Suppressor macrophage (primary cell): ENCODE measurements at regions not wholly inside any gene's neighbourhood (a gene's known extent, or its start where the extent isn't known, plus 50 kb on each side); places are given as distances from the start of the nearest gene placed in this dataset.

Source experiments
- DNase-seq, 4 experiments: peaks; one replicate each; pipeline ENCODE4 v3.0.0-alpha.2; 2020 to 2022

DNA sequence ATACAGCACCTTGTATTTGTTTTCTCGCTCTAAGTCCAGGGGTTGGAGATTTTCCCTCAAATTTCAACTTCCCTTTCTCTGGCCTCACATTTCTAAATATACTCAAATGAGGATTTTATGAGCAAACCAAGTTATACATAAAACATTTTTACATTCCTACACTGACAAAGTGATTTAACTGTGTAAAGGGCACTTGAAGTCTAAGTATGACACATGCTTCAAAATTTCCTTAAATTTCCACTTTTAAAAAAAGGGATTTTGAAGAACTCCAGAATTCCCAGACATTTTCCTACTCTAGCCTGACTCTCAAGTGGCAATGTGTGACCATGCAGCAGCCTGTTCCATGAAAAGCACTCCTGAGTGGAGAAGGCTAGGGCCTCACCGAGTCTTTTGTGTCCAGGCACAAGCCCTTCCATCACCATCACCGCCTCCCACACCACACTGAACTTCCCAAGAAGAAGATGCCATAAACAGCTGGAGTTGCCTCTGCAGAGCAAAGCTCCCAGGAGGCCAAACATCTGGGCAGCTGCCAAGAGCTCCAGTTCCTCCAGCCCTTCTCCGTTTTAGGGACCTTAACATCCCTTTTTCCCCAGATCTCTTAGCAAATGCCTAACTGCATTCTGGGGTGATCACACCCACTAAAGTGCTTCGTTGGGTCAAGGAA, 68.9 kb downstream of the NCR2 start:
- DNase-seq, result peak in 1 of 4 experiments; percentile 9

DNA sequence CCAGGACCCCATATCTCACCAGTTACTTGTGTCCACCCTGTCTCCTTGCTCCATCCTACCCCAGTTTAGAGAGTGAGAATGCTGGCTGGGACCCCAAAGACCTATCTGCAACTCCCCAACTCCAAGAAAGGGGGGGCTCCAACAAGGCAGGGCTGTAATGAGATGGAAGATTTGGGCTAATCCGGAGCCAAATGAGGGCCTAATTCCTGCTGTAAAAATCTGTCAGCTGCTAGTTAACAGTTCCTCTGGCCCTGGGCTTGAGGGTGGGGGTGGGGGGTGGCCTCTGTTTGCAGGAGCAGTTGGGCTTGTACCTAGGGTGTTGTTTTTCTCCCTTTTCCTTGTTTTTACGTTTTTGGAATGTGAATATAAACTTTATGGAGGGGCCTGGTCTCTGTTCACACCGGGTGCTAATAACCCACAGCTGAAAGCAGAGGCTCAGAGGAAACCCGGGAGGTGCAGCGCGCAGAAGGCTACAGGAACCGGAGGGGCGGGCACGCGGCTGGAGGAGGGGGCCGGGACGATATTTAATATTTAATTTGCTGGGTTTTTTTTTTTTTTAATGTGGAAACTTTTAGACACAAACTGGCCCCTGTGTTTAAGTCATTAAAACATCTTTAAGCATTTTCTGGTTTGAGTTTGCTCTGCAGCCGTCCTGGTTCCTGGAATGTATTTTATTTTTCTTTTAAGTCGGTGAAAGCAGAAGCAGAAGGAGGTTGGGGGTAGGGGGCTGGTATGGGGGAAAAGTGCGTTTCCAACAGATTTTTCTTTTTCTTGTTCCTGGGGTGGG, 70.7 kb downstream of the NCR2 start:
- no peak for DNase-seq

DNA sequence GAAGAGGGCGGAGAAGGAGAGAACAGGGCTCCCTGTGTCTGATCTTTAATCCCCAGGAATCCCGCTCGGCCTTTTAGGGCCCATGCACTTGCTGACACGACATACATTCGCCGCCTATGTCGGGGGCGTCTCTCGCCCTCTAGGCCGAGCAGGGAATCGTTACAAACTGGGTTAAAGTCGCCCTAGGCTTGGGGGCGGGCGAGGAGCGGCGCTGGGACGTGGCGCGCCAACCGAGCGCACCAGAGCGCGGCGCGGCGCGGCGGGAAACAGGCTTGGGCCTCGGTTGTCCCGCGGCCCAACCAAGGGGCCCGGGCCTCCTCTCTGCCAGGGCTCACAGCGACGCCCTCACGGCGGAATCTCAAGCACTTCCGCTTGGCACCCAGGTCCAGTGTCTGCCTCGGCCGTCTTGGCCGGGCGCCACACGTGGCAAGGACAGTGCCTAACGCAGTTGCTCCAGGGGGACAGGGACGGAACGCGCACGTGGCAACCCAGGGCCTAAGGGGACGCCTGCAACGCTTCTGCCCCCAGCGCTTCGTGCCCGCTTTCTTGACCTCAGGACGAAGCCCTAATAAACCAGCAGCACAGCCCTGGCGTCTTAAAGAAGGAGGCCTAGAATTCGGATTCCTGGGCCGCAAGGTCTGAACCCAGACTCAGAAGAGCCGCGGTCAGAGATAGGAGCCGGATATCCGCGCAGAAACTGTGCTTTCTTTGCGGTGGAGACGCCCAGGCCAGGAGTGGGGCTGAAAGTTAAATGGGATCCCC, 71.5 kb downstream of the NCR2 start:
- no peak for DNase-seq

- no peak for DNase-seq
These were observed 73.2 kb downstream of the NCR2 start for GRCh38 chr6:41408576-41408975.

GRCh38 chr6:41408982-41409381, 73.6 kb downstream of the NCR2 start:
- no peak for DNase-seq

DNA sequence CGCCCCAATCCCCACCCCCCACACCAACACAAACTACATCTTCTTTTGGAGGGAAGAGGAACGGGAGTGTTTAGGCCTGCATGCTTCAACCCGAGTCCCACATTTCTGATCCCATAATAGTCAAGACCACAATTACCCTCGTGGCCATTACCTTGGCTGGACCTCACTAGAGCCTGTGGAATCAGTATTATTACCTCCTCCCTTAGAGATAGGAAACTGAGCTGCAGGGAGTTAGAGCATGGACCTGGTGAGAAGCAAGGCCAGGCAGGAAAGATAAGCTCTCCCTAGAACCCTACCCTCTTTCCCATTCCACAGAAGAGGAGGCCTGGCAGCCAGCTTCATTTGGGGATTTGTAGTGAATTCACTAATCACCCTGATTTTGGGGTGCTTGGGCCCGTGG, 74.1 kb downstream of the NCR2 start:
- DNase-seq, result no peak

DNA sequence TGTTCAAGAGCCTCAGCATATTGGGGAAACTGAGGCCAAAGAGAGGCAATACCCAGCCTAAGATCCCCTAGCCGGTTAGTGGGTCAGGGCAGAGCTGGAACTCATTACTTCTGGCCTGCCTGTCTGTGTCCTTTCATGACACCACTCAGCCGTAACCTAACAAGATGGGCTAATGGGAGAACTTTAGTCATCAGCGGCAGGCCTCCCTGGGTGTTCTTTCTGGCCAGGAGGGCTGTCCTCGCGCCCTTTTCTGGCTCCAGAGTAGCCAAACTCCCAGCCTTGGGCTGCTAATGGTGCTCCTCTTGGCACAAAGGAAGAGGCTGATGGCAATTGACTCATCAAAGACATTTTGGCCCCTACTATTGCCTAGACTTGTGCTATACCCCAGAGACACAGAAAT, 76.6 kb downstream of the NCR2 start:
- no peak for DNase-seq

- DNase-seq, result no peak
These were observed 77.8 kb downstream of the NCR2 start for GRCh38 chr6:41413250-41413649.

GRCh38 chr6:41416501-41416837, 81.1 kb downstream of the NCR2 start:
- DNase-seq, result no peak

GRCh38 chr6:41418741-41419140, 83.3 kb downstream of the NCR2 start:
- DNase-seq, result no peak

DNA sequence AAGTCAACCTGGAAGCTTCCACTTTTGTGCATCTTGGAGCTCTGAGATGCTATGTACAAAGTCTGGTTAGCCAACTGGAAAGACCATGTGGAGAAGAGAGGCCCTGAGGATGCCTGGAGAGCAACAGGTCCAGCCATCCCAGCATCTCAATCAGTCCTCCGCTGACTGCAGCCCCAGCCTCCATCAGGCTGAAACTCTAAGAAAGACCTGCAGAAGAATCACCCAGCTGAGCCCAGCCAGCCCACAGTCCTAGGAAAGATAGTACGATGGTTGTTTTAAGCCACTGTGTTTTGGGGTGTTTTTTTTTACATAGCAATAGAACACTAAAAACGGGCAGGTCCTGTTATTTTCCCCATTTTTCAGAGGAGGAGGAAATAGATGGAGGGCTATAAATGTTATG, 84.0 kb downstream of the NCR2 start:
- DNase-seq, result no peak

DNA sequence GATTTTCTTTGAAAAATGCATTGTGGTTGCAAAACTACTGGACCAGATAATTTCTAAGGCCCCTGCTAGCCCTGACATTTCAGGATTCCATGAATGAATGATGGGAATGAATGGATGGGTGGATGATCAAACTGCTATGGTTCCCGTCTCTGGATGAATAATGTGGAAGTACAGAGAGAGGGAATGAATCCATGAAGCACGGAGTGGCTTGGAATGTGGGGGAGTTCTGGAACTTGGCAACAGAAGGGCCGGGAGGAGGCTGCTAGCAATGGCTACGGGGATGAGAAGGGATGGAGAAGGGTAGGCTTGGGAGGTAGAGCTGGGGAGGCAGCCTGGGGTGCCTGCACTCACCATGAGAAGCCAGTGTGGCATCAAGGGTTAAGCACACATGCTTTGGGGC, 84.8 kb downstream of the NCR2 start:
- no peak for DNase-seq

GRCh38 chr6:41422161-41422560, 86.8 kb downstream of the NCR2 start:
- DNase-seq, result no peak

GRCh38 chr6:41423002-41423401, 87.6 kb downstream of the NCR2 start:
- DNase-seq, result no peak

DNA sequence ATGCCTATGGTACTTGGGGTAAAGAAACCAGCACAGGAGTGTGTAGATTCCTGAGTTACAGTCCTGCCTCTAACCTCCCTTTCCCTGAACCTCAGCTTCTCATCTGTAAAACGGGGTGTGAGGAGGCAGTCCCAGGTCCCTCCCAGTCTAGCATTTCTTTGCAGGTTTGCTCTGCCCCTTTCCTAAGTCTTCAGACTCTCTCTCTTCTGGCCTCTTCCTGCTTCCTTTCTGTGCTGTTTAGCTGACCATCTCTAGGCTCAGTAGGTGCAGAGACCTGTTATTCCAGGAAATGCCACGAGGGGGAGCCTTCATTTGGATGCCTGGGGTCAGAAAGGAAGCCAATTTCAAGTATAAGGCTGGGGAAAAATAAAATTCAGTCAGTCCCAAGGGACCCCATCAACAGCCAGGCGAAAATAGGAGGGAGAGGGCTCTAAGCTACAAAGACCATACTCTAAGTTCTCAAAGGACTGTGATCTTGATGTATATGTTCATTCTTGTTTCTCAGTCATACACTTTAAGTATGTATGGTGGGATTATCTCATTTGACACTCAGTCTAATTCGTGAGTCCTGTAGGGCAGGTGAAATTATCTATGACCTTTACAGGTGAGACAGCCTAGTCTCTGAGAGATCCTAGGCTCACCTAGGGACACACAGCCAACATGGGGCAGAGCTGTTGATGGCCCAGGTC, 89.1 kb downstream of the NCR2 start:
- peak; percentile 77 to 92 (median 88) for DNase-seq

GRCh38 chr6:41425511-41425910, 90.1 kb downstream of the NCR2 start:
- DNase-seq, result no peak

GRCh38 chr6:41426438-41426851, 91.0 kb downstream of the NCR2 start:
- DNase-seq, result no peak

DNA sequence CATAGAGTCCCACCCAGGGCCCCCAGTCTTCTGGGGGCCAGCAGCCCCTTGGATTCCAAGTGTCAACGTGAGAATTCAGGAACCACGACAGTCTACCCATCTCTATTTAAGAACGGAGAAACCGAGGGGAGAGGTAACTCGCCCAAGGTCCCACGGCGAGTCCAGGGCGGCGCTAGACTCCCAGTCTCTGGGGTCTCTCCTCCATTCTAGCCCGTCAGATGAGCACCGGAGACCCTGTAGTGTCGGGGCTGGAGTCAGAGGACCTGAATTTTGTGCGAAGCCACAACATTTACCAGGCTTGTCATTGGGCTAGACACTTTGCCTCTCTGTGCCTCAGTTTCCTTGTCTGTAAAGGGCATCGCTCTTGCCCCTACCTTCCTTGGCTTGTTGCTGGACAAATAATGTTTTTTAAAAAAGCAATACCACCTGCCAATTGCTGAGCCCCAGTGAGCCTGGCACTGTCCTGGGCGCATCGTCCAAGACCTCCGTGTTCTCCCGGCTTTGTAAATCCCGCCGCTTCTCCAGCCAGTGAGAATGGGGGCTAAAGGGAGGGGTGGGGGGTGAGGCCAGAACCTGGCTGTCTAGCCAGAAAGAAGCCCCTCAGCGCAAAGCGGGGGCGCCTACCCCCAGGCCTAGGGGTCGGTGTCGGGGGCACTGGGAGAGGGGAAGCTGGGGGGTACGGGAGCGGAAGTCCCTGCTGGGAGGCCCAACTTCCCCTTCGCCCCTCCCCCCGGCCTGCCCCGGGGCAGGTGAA, 91.7 kb downstream of the NCR2 start:
- DNase-seq, result no peak

- peak in 3 of 4 experiments; percentile 19 to 63 (median 50) for DNase-seq
These were observed 92.4 kb downstream of the NCR2 start for GRCh38 chr6:41427642-41428335.

DNA sequence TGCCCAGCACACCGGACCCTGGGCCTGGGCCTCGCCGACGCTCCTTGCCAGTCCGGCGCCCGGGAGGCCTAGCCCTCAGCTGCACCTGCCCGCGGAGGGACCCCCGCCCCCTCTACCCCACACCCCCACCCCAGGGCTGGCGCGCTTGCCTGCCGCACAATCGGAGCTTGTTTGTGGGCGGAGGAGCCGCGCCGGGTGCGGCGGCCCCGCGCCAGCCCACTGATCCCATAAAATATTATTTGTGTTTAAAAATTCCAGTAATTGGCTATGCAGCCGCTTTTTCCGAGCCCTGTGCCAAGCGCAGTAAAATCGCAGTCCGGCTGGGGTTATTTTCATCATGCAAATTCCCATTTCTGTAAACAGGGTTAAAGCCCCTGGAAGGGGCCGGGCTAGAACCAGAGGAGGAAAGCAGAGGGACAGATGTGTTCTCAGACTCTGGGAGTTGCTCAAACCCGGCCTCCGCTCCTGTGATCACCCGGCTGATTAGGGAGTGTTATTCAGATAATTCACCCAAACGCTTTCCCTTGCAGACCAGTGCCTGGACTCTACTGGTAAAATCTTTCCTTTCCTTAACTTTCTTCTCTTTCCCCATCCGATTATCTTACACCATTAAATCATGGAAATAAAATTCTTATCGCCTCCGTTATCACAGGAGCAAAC, 93.1 kb downstream of the NCR2 start:
- peak in 1 of 4 experiments; percentile 13 for DNase-seq

DNA sequence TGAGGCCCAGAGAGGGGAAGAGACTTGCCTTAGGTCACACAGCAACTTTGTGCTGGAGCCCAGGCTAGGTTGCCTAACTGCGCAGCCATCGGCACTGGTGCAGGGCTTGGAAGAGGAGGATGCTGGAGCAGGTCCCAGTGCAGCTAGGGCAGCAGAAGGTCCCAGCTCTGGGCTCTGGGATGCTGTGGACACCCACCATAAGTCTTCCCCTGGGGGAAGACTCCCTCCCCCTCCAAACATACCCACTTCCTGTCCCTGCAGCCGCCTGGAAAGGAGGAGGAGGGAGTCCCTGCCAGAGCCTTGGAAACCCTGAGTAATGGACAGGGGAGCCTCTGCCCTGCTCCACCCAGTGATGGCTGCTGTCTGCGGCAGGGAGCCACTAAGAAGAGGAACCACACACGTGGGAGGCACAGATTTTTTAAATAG, 93.6 kb downstream of the NCR2 start:
- DNase-seq, result peak; percentile 62 to 75 (median 71)
